OCI-LY3 (cell line): ENCODE measurements at regions not wholly inside any gene's neighbourhood (a gene's known extent, or its start where the extent isn't known, plus 50 kb on each side); places are given as distances from the start of the nearest gene placed in this dataset.

Experiments used
- EZH2phosphoT487 ChIP-seq: fragments of 200-600 bp; shearing (Covaris generic); IDR thresholded peaks from 2 replicates; pipeline ENCODE4 v1.6.1; 2018; ENCODE audit warnings: antibody characterized with exemption, mixed run types, low read depth
- TF ChIP-seq, protein P1 (sequence below): fragments of 200-600, 300-600 bp; sonication (generic); IDR thresholded peaks from 2 replicates; pipeline ENCODE4 v1.5.1; 2014; ENCODE audit warnings: antibody characterized with exemption, low read length, low read depth

DNA sequence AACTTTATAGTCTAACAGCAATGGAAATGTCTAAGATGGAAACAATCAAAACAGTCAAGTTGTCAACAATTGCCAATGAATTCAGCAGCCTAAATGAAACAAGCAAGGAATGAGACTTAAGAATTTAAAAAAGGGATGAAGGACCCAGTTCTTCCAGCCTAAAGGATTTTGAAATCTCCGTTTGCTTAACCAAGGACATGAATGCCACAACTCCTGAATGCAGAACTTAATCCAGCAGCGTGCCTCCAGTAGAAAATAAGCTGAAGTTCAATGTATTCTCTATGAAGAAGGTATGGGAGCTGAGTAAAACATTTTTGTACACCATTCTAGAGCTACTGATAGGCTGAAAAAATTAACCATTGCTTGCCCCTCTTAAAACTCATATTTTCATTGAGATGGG, 411.3 kb downstream of the ARHGEF28 start:
- TF ChIP-seq, protein P1, sequence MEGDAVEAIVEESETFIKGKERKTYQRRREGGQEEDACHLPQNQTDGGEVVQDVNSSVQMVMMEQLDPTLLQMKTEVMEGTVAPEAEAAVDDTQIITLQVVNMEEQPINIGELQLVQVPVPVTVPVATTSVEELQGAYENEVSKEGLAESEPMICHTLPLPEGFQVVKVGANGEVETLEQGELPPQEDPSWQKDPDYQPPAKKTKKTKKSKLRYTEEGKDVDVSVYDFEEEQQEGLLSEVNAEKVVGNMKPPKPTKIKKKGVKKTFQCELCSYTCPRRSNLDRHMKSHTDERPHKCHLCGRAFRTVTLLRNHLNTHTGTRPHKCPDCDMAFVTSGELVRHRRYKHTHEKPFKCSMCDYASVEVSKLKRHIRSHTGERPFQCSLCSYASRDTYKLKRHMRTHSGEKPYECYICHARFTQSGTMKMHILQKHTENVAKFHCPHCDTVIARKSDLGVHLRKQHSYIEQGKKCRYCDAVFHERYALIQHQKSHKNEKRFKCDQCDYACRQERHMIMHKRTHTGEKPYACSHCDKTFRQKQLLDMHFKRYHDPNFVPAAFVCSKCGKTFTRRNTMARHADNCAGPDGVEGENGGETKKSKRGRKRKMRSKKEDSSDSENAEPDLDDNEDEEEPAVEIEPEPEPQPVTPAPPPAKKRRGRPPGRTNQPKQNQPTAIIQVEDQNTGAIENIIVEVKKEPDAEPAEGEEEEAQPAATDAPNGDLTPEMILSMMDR, result no peak
- TF ChIP-seq EZH2phosphoT487, result no peak
